NB4 (cell line): ENCODE measurements at regions not wholly inside any gene's neighbourhood (a gene's known extent, or its start where the extent isn't known, plus 50 kb on each side); places are given as distances from the start of the nearest gene placed in this dataset.

Experiments used
- CTCF ChIP-seq: IDR thresholded peaks from one replicate; pipeline ENCODE4 v1.5.1; 2012; ENCODE audit warnings: low read depth, low read length
- POLR2A ChIP-seq: IDR thresholded peaks from 2 replicates; pipeline ENCODE4 v1.6.1; 2011; ENCODE audit warnings: mild to moderate bottlenecking; ENCODE audit not compliant: insufficient read length; ENCODE audit errors: extremely low read depth

- TF ChIP-seq CTCF, result no peak
- TF ChIP-seq POLR2A, result no peak
Observed at GRCh38 chr17:13398091-13398490, 203.6 kb downstream of the HS3ST3A1 start.
